GM12874 (cell line): ENCODE measurements at regions not wholly inside any gene's neighbourhood (a gene's known extent, or its start where the extent isn't known, plus 50 kb on each side); places are given as distances from the start of the nearest gene placed in this dataset.

Experiments
- CTCF ChIP-seq: IDR thresholded peaks from 2 replicates; pipeline ENCODE4 v1.5.1; 2011; ENCODE audit warnings: low read depth, mild to moderate bottlenecking, control low read depth, low read length, moderate library complexity; ENCODE audit not compliant: insufficient read depth

DNA sequence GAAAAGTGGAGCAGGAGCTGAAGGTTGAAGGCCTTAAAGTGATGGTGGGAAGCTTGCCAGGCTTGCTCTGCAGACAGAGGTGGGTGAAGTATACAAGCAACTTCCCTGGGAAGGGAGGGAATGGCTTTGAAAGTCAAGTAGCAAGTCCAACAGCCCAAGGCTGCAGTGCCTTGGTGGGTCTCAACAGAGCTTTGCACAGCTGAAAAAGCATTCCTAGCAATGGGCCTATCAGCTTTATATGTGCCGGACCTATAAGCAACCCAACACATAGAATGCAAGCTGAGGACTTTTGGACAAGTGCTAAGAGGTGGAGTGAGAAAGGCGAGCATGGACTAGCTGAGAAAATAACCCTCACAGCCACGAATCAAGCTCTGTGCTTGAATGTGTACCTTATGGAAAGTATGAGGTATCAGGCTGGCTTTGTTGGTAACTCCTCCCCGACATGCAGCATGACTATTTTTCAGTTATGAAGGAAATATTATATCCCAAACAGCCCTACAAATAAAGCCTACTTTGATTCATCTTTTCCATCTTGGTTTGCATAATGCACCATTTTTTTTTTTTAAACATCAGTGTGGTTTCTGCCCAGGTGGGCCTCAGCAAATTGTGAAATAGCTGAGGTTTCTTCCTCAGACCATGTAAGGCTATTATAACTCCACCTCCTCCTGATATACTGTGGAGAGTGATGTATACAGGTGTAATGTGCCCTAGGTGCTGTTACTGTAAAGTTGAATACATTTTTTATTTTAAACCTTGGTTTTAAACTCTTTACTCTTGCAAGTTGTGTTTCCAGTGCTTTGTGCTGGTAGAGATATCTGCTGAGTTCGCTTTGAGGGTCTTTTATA lies 241.4 kb upstream of the CXCR4 start:
- no peak for TF ChIP-seq CTCF

DNA sequence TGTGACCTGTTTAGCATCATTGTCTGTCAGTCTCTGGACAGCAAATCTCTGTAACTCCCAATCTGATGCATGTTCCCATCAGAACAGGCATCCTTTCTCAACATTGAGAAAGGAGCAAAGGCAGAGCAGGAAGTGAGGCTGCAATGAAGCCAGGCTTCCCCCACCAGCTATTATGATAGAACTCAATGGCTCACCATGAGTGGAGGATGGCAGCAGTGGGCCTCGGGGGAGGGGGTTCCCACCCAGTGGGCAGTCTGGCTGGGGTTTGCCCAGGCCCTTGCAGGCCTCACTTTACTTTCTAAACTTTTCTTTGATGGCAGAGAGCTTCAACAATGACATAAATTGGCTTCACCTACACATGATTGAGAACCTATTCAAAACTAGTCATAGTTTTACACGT lies 240.6 kb upstream of the CXCR4 start:
- no peak for TF ChIP-seq CTCF

DNA sequence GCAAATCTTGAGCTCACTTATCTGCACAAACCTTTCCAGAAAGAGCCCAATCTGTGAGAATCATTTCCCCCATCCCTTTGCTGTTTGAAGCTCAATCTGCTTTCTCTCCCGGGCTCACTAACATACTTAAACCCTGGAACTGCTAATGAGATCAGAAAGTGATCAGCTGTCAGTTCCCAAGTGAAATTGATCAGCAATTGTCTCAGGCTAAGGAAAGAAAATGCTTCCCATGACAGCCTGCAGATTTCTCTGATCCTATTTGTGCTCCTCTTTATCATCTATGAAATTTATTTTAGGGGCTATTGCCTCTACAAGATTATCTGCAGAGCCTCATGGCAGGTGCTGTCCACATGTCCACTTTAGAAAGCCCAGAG lies 239.0 kb upstream of the CXCR4 start:
- TF ChIP-seq CTCF, result no peak

DNA sequence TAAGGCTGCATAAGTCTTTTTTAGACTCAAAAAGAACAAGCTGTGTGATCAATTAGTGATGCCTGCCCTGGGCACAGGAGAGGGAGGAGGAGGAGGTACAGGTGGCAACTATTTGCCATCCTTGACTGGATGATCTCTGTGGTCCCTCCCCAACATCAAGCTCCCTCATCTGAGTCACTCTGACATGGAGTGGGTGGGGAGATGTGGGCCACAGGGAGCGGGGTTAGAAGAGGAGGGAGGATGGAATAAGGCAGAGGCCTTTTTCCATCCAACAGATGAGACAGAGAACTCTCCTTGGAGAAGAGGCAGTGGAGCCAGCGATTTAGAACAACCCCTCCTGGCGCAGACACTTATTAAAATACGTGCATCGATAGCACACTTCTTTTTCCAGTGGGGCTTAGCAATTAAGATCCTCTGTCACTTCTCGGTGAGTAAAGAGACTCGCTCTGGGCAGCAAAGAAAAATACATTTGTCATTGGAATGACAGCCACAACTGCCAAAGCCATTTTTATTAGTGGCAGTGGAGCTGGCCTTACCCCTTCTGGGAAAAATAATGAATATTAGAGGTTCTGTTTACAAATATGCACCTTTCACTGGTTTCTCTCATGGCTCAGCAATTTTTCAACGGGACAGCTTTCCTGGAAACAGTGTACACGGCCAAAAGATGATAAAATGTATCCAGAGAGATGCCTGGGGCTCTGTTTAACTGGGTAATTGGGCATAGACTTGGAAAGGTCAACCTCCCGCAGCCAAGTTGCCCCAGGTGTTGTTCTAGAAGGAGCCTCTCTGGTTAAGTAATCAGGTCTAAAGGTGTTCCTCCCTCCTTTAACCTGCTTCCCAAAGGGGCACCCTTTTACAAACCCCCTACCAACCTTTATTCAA lies 238.4 kb upstream of the CXCR4 start:
- TF ChIP-seq CTCF, result no peak

GRCh38 chr2:136351684-136352083 lies 233.7 kb upstream of the CXCR4 start:
- no peak for TF ChIP-seq CTCF

GRCh38 chr2:136347981-136348380 lies 230.0 kb upstream of the CXCR4 start:
- no peak for TF ChIP-seq CTCF

DNA sequence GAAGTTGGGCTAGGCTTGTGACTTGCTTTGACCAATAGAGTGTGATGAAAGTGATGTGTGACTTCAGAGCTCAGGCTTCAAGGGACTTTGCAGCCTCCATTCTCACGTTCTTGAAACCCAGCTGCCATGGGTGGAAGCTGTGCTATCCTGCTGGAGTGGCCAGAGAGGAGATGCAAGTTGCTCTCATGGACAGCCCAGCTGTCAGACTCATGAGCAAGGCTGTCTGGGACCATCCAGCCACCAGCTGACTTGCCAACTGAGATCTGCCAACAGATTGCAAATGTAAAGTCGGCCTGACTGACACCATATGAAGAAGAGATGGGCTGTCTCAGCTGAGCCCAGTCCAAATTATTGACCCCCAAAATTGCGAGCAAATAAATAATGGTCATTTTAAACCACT lies 226.4 kb upstream of the CXCR4 start:
- TF ChIP-seq CTCF, result no peak
